GM19467 (cell line): ENCODE measurements at regions not wholly inside any gene's neighbourhood (a gene's known extent, or its start where the extent isn't known, plus 50 kb on each side); places are given as distances from the start of the nearest gene placed in this dataset.

ENCODE experiments used
- ATAC-seq: cut with Tn5 transposase; IDR thresholded peaks from one replicate; pipeline ENCODE4 v1.9.1; 2021; ENCODE audit warnings: mild to moderate bottlenecking, moderate library complexity; ENCODE audit not compliant: unreplicated experiment

GRCh38 chr7:95718577-95719410, 53.6 kb upstream of the DYNC1I1 start:
- ATAC-seq = no peak

DNA sequence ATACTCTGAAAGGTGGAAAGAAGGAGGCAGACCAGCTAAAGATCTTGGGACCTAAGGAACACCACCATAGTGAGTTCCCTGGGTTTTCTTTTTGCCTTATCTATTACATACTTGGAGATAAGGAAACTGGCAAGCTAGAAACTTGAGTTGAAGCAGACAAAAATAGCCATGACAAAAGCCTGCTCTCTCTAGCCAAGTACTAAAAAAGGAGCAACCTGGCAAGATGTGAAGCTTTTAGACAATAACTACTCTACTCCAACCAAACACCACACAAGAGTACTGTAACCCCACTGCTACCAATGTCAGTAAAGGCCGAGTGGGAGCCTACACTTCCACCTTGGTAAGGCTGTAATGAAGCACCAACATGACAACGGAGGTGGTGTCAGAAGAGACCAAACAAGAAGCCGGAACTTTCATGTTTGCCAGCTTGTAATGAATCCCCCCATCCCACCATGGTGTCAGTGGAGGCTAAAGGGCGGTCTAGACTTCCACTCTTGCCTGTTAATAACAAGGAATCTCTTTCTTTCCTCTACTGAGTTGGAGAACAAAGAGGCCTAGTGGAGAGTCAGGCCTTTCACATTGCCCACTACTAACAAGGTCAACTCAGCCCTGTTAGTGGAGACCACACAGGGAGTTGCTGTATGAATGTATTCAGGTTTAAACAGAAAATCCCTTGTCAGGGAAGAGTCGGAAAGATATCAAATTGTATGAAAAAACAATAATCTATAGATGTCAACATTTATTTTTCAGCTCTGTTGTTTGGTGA, 55.8 kb upstream of the DYNC1I1 start:
- ATAC-seq = no peak

- ATAC-seq = peak; percentile 92
These were observed 57.1 kb upstream of the DYNC1I1 start for GRCh38 chr7:95715274-95715673.

- no peak for ATAC-seq
These were observed 61.6 kb upstream of the DYNC1I1 start for GRCh38 chr7:95710711-95711110.

DNA sequence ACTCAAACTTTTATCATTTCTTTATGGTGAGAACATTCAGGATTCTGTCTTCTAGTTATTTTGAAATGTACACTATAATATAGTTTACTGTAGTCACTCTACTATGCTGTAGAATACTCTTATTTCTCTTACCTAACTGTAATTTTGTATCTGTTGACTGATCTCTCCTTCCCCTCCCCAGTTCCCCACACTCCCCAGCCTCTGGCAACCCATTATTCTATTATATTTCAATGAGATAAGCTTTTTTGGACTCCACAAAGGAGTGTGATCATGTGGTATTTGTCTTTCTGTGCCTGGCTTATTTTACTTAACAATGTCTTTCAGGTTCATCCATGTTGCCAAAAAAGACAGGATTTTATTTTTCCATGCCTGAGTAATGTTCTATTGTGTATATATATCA, 71.4 kb upstream of the DYNC1I1 start:
- ATAC-seq = no peak

GRCh38 chr7:95694334-95694733, 78.0 kb upstream of the DYNC1I1 start:
- ATAC-seq = no peak

- no peak for ATAC-seq
These were observed 78.6 kb upstream of the DYNC1I1 start for GRCh38 chr7:95693551-95694333.

GRCh38 chr7:95691464-95691863, 80.9 kb upstream of the DYNC1I1 start:
- no peak for ATAC-seq

DNA sequence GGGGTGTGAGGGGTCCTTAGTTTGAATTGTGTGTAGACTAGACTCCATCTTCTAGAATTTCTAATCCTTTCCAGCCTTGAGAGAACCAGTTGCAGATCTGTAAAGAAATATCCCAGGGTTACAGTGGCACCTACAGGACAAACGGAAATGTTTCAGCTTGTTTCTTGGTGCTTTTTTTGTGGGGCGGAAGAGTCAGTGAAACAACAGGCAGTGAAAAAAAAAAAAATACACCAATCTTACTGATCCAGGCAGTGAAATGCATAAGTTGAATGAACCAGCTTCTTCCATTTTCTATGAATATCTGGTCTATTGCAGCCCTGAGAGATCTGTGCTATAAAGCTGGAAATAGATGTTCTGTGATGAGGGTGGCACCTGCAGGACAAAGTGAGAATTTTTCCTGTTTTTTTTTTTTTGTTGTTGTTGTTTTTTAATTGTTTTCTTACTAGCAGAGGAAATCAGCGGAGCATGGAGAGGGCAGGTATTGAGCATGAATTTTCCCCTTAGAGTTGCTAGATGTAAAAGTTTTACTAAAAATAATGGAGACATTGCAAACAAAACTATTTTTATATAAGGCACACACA, 81.9 kb upstream of the DYNC1I1 start:
- ATAC-seq = peak; percentile 79

DNA sequence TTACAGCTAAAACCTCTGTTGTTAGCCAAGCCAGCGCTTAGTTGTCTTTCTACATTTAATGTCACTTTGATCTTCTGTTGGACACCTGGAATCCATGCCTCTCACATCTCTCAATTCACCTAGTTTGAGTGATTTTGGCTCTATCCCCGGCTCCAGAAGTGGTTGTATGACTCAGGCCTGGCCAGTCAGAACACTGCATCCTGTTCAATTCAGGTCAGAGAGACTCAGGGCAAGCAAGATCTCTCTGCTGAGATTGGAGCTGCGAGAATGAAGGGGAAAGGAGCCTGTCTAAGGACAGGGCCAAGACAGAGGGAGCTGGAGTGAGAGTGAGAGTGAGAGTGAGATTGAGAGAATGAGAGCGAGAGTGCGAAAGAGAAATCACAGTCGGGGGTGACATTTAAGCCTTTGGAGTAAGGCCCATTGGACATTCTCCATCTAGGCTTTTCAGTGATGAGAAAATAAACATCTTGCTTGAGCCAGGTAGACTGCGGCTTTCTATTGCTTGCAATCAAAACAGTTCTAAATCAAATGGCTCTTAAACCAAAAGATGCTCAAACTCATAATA, 83.3 kb upstream of the DYNC1I1 start:
- no peak for ATAC-seq

- no peak for ATAC-seq
These were observed 84.5 kb upstream of the DYNC1I1 start for GRCh38 chr7:95687759-95688343.

DNA sequence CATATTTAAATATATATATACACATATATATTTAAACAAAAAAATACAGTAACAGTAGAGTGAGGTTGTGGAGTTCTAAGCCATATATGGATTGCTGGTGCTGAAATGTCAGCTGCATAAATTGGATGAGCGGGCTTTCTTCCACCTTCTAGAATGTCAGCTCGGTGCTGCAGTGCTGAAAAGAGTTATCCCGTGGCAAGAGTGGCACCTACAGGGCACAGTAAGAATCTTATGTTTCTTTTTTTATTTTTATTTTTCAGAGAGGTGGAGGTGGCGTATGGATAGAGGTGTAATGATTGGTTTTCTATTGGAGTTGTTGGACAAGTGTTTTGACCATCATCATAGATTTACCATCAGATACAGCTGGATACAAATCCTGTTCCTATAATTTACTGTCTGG, 86.2 kb upstream of the DYNC1I1 start:
- no peak for ATAC-seq

GRCh38 chr7:95684505-95684904, 87.8 kb upstream of the DYNC1I1 start:
- no peak for ATAC-seq

DNA sequence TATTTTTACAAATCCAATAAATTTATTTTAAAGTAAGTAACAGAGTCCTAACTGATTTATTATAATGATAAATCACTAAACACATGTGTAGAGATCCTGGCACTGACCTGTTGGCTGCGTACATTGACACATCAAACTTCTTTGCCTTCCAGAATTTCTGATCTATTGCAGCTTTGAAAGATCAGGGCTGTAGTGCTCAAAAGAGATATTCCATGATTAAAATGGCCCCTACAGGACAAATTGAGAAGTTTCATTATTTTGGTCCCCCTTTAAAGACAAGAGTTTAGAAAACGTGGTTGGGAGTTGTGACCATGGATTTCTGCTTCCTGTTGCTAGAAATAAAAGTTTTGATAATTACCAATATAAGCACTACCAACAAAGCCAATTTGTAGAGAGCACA, 87.7 kb upstream of the PDK4 start:
- no peak for ATAC-seq

- no peak for ATAC-seq
These were observed 86.6 kb upstream of the PDK4 start for GRCh38 chr7:95682913-95683312.

GRCh38 chr7:95676691-95677090, 80.4 kb upstream of the PDK4 start:
- no peak for ATAC-seq

DNA sequence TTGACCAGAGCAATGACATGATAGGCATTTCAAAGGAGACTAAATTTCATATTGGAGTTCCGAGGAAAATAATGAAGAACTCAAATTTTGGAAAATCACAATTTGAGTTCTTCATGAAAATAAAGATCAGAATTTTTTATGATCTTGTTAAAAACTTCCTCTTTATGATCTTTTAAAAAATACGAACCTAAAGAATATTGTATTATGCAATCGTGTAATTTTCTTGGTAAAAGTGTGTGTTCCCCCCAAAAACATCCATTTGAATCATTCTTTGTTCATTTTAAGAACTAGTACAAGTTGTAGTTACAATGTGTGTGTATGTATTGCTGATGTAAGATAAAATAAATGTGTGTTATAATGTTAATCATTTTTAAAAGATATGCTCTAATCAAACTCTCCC, 79.3 kb upstream of the PDK4 start:
- no peak for ATAC-seq

DNA sequence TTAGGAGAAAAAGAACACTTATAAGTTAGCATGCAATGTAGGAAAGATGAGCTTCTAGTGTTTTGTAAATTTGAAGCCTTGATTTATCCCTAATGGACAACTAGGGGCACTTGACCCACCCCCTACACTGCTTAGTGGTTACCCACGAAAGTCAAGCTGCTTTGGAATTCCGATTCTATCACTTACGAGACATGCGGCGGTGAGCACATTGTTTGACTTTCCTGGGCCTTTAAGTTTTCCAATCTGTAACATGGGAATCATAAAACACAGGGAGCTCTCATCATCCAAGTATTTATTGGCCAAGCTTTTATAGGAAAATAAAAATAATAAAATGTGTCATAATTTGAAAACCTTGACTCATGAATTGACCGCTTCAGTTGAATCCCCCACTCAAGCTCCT, 78.7 kb upstream of the PDK4 start:
- no peak for ATAC-seq

DNA sequence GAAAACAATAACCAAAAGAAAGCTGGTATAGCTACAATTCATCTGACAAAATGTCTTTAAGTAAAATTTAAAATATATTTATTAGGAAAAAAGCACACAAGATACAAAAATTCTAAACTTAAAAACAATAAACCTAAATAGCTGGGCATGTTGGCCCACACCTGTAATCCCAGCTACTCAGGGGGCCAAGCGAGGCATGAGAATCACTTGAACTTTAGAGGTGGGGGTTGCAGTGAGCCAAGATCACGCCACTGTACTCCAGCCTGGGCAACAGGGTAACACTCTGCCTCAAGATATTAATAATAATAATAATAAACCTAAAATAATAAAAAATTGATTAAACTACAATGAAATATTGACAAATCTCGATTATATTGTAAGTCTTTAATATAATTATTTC, 77.8 kb upstream of the PDK4 start:
- ATAC-seq = no peak

- no peak for ATAC-seq
These were observed 76.1 kb upstream of the PDK4 start for GRCh38 chr7:95672434-95672833.
